ENCODE measurements at regions not wholly inside any gene's neighbourhood (a gene's known extent, or its start where the extent isn't known, plus 50 kb on each side); places are given as distances from the start of the nearest gene placed in this dataset.

GRCh38 chr15:25613134-25613533 lies 174.3 kb upstream of the UBE3A start:
- TF ChIP-seq CTCF (IDR thresholded peaks at IDR 0.05; ENCODE audit: insufficient read depth, low read length, poor library complexity, severe bottlenecking) (no peak), EZH2phosphoT487 (conservative IDR thresholded peaks at IDR 0.05; ENCODE audit: low read length) (no peak)

Data from SU-DHL-6 (cell line).